ENCODE measurements at regions not wholly inside any gene's neighbourhood (a gene's known extent, or its start where the extent isn't known, plus 50 kb on each side); places are given as distances from the start of the nearest gene placed in this dataset.

GRCh38 chr15:95370291-95370690 lies 960.2 kb upstream of the NR2F2 start:
- no peak for DNase-seq (ENCODE audit: low read depth in 3 of 3)

GRCh38 chr15:95371664-95372063 lies 958.8 kb upstream of the NR2F2 start:
- no peak for DNase-seq (ENCODE audit: low read depth in 3 of 3)

GRCh38 chr15:95375281-95375680 lies 955.2 kb upstream of the NR2F2 start:
- DNase-seq (ENCODE audit: low read depth in 3 of 3), result no peak

GRCh38 chr15:95377258-95377852 lies 953.1 kb upstream of the NR2F2 start:
- no peak for DNase-seq (ENCODE audit: low read depth in 3 of 3)

- no peak for DNase-seq (ENCODE audit: low read depth in 3 of 3)
Observed at GRCh38 chr15:95394186-95395067, 936.1 kb upstream of the NR2F2 start.

- DNase-seq (ENCODE audit: low read depth in 3 of 3), result no peak
Observed at GRCh38 chr15:95400428-95400827, 930.1 kb upstream of the NR2F2 start.

- DNase-seq (ENCODE audit: low read depth in 3 of 3), result no peak
Observed at GRCh38 chr15:95401587-95401986, 928.9 kb upstream of the NR2F2 start.

- DNase-seq (ENCODE audit: low read depth in 3 of 3), result no peak
Observed at GRCh38 chr15:95405447-95405846, 925.1 kb upstream of the NR2F2 start.

- DNase-seq (ENCODE audit: low read depth in 3 of 3), result no peak
Observed at GRCh38 chr15:95407534-95407933, 923.0 kb upstream of the NR2F2 start.

GRCh38 chr15:95409211-95409610 lies 921.3 kb upstream of the NR2F2 start:
- DNase-seq (ENCODE audit: low read depth in 3 of 3), result no peak

GRCh38 chr15:95409626-95410310 lies 920.7 kb upstream of the NR2F2 start:
- no peak for DNase-seq (ENCODE audit: low read depth in 3 of 3)

- no peak for DNase-seq (ENCODE audit: low read depth in 3 of 3)
Observed at GRCh38 chr15:95410757-95411156, 919.7 kb upstream of the NR2F2 start.

GRCh38 chr15:95416576-95416975 lies 913.9 kb upstream of the NR2F2 start:
- DNase-seq (ENCODE audit: low read depth in 3 of 3), result no peak

- no peak for DNase-seq (ENCODE audit: low read depth in 3 of 3)
Observed at GRCh38 chr15:95417761-95418160, 912.7 kb upstream of the NR2F2 start.

GRCh38 chr15:95422255-95422654 lies 908.2 kb upstream of the NR2F2 start:
- DNase-seq (ENCODE audit: low read depth in 3 of 3), result no peak

GRCh38 chr15:95425859-95426258 lies 904.6 kb upstream of the NR2F2 start:
- DNase-seq (ENCODE audit: low read depth in 3 of 3), result no peak

- no peak for DNase-seq (ENCODE audit: low read depth in 3 of 3)
Observed at GRCh38 chr15:95429345-95429744, 901.2 kb upstream of the NR2F2 start.

- DNase-seq (ENCODE audit: low read depth in 3 of 3), result no peak
Observed at GRCh38 chr15:95431518-95431917, 899.0 kb upstream of the NR2F2 start.

GRCh38 chr15:95432878-95433405 lies 897.6 kb upstream of the NR2F2 start:
- no peak for DNase-seq (ENCODE audit: low read depth in 3 of 3)

GRCh38 chr15:95439922-95440376 lies 890.6 kb upstream of the NR2F2 start:
- no peak for DNase-seq (ENCODE audit: low read depth in 3 of 3)

GRCh38 chr15:95440712-95441111 lies 889.8 kb upstream of the NR2F2 start:
- DNase-seq (ENCODE audit: low read depth in 3 of 3), result no peak

- DNase-seq (ENCODE audit: low read depth in 3 of 3), result no peak
Observed at GRCh38 chr15:95442107-95442719, 888.3 kb upstream of the NR2F2 start.
